ENCODE measurements at regions not wholly inside any gene's neighbourhood (a gene's known extent, or its start where the extent isn't known, plus 50 kb on each side); places are given as distances from the start of the nearest gene placed in this dataset.
A peak's percentile ranks its signal among the peaks of the same experiment; 100 is the strongest.

GRCh38 chr16:66035096-66035495, 331.4 kb upstream of the CDH5 start:
- H3K27me3 ChIP-seq (ENCODE audit: control insufficient read depth, insufficient read depth, low read length): no peaks in the 10 kb centered on the region
- POLR2A ChIA-PET: no interaction called here
- H3K4me3 ChIP-seq (ENCODE audit: low read depth, low read length): no peak overlapping the region
- no peaks in the 10 kb centered on the region for H3K36me3 ChIP-seq (ENCODE audit: control insufficient read depth, insufficient read depth, low read length)
- no peak for TF ChIP-seq CTCF (IDR thresholded peaks at IDR 0.05; ENCODE audit: insufficient read depth, low read depth, low read length)
- no peak for DNase-seq (ENCODE audit: low read depth)
- CTCF ChIA-PET: no interaction called here

GRCh38 chr16:66032841-66033240, 333.6 kb upstream of the CDH5 start:
- no peak for TF ChIP-seq CTCF (IDR thresholded peaks at IDR 0.05; ENCODE audit: insufficient read depth, low read depth, low read length)
- no peaks in the 10 kb centered on the region for H3K36me3 ChIP-seq (ENCODE audit: control insufficient read depth, insufficient read depth, low read length)
- ChIA-PET CTCF (no interaction called here), POLR2A (no interaction called here)
- DNase-seq (ENCODE audit: low read depth): no peak
- H3K27me3 ChIP-seq (ENCODE audit: control insufficient read depth, insufficient read depth, low read length): no peaks in the 10 kb centered on the region
- H3K4me3 ChIP-seq (ENCODE audit: low read depth, low read length): no peak overlapping the region

GRCh38 chr16:66030036-66030435, 336.5 kb upstream of the CDH5 start:
- Histone ChIP-seq H3K4me3 (ENCODE audit: low read depth, low read length) (no peak overlapping the region), H3K27me3 (ENCODE audit: control insufficient read depth, insufficient read depth, low read length) (no peaks in the 10 kb centered on the region), H3K36me3 (ENCODE audit: control insufficient read depth, insufficient read depth, low read length) (no peaks in the 10 kb centered on the region)
- DNase-seq (ENCODE audit: low read depth): no peak
- ChIA-PET POLR2A (no interaction called here), CTCF (interaction anchor here (0.6 kb wide), 1 partner anchor 226 kb away, joined by 3 read pairs; no protein-coding TSS in a partner anchor)
- TF ChIP-seq CTCF (IDR thresholded peaks at IDR 0.05; ENCODE audit: insufficient read depth, low read depth, low read length): no peak

GRCh38 chr16:66028510-66029216, 337.8 kb upstream of the CDH5 start:
- no peaks in the 10 kb centered on the region for H3K27me3 ChIP-seq (ENCODE audit: control insufficient read depth, insufficient read depth, low read length)
- ChIA-PET POLR2A (no interaction called here), CTCF (no interaction called here)
- TF ChIP-seq CTCF (IDR thresholded peaks at IDR 0.05; ENCODE audit: insufficient read depth, low read depth, low read length): no peak
- no peak overlapping the region for H3K4me3 ChIP-seq (ENCODE audit: low read depth, low read length)
- H3K36me3 ChIP-seq (ENCODE audit: control insufficient read depth, insufficient read depth, low read length): no peaks in the 10 kb centered on the region
- DNase-seq (ENCODE audit: low read depth): peak; percentile 63

GRCh38 chr16:66026787-66027330, 339.6 kb upstream of the CDH5 start:
- no peak for DNase-seq (ENCODE audit: low read depth)
- H3K27me3 ChIP-seq (ENCODE audit: control insufficient read depth, insufficient read depth, low read length): no peaks in the 10 kb centered on the region
- POLR2A ChIA-PET: no interaction called here
- no peaks in the 10 kb centered on the region for H3K36me3 ChIP-seq (ENCODE audit: control insufficient read depth, insufficient read depth, low read length)
- CTCF ChIA-PET: no interaction called here
- H3K4me3 ChIP-seq (ENCODE audit: low read depth, low read length): no peak overlapping the region
- TF ChIP-seq CTCF (IDR thresholded peaks at IDR 0.05; ENCODE audit: insufficient read depth, low read depth, low read length): no peak
